ENCODE measurements at regions not wholly inside any gene's neighbourhood (a gene's known extent, or its start where the extent isn't known, plus 50 kb on each side); places are given as distances from the start of the nearest gene placed in this dataset.

- TF ChIP-seq EZH2 (IDR thresholded peaks at IDR 0.05; ENCODE audit: insufficient read depth, poor library complexity, severe bottlenecking) (no peak), EZH2phosphoT487 (IDR thresholded peaks at IDR 0.05; ENCODE audit: insufficient read depth, low read depth) (no peak)
Observed at GRCh38 chr5:120037451-120037850, 408.1 kb downstream of the FAM170A start.

All from GM23248 (cell line).